B cell (primary cell): ENCODE measurements at regions not wholly inside any gene's neighbourhood (a gene's known extent, or its start where the extent isn't known, plus 50 kb on each side); places are given as distances from the start of the nearest gene placed in this dataset.

Source experiments
- ATAC-seq: fragments of 200-7000 bp; cut with Tn5 transposase; one replicate; pipeline ENCODE4 v1.10.0; 2021; ENCODE audit warnings: low read depth, mild to moderate bottlenecking, moderate number of reproducible peaks, moderate library complexity
- CTCF ChIA-PET: fragments of 350-600 bp; sonication (Branson Sonifier 250); formaldehyde crosslinking; loops from one replicate; lab custom pipeline; 2021; ENCODE audit warnings: antibody characterized with exemption, inconsistent platforms; lab: Charles Lee
- POLR2A ChIA-PET: fragments of 350-600 bp; sonication (Branson Sonifier 250); formaldehyde crosslinking; loops from one replicate; lab custom pipeline; 2021; ENCODE audit warnings: antibody characterized with exemption; lab: Charles Lee
- DNase-seq: peaks from one replicate; pipeline ENCODE4 v3.0.0; 2013
- H2AFZ ChIP-seq: 2 replicates; pipeline ENCODE4 v1.6.1; 2012; ENCODE audit warnings: mild to moderate bottlenecking, low read depth, low read length; ENCODE audit not compliant: insufficient read depth, poor library complexity, severe bottlenecking
- H3K27ac ChIP-seq, 2 donors: 1 replicate in 1 of 2; 2 replicates in 1 of 2; pipeline ENCODE4 v1.5.1; 2012 to 2013; ENCODE audit warnings: low read length in 2 of 2, mild to moderate bottlenecking in 2 of 2, moderate library complexity in 1 of 2
- H3K27me3 ChIP-seq, 4 experiments: fragments of 200-600 bp in 1 of 4; sonication (generic) in 1 of 4; replicated peaks in 1 of 4; 1 replicate in 2 of 4; 2 replicates in 2 of 4; pipeline versions ENCODE4 v1.6.1 to v1.7.0; 2013 to 2016; ENCODE audit warnings: low read length in 3 of 4, mild to moderate bottlenecking in 2 of 4, mixed read lengths in 1 of 4, moderate library complexity in 1 of 4; ENCODE audit not compliant: insufficient read depth in 4 of 4, control insufficient read depth in 3 of 4; ENCODE audit errors: control extremely low read depth in 1 of 4
- H3K36me3 ChIP-seq, 2 experiments: replicated peaks in 1 of 2; 1 replicate in 1 of 2; 2 replicates in 1 of 2; pipeline versions ENCODE4 v1.6.1 to v1.7.1; 2013; ENCODE audit warnings: low read length in 1 of 2; ENCODE audit not compliant: insufficient read depth in 2 of 2, control insufficient read depth in 1 of 2; ENCODE audit errors: control extremely low read depth in 1 of 2, extremely low read depth in 1 of 2
- H3K4me1 ChIP-seq, 2 donors: fragments of 200-600 bp in 1 of 2; sonication (generic) in 1 of 2; 1 replicate in 1 of 2; 2 replicates in 1 of 2; pipeline versions ENCODE4 v1.5.1 to v1.6.1; 2013 to 2017; ENCODE audit warnings: low read length in 2 of 2; ENCODE audit not compliant: control insufficient read depth in 2 of 2, insufficient read depth in 2 of 2
- H3K4me2 ChIP-seq: replicated peaks from 2 replicates; pipeline ENCODE3; 2012; ENCODE audit warnings: mild to moderate bottlenecking, low read depth, low read length; ENCODE audit not compliant: poor library complexity, severe bottlenecking
- H3K4me3 ChIP-seq, 5 experiments: fragments of 200-600 bp in 1 of 5; sonication (generic) in 1 of 5; 1 replicate in 3 of 5; 2 replicates in 2 of 5; pipeline versions ENCODE4 v1.5.1 to v1.7.0; 2011 to 2016; ENCODE audit warnings: low read length in 4 of 5, mild to moderate bottlenecking in 4 of 5, low read depth in 2 of 5, control low read depth in 1 of 5, moderate library complexity in 1 of 5; ENCODE audit not compliant: insufficient read depth in 1 of 5; ENCODE audit errors: control extremely low read depth in 1 of 5, extremely low read depth in 1 of 5
- H3K79me2 ChIP-seq: fragments of 200-600 bp; sonication (generic); one replicate; pipeline ENCODE4 v1.6.0; 2016; ENCODE audit warnings: low read length; ENCODE audit not compliant: control insufficient read depth, insufficient read depth
- H3K9ac ChIP-seq: fragments of 200-600 bp; sonication (generic); 2 replicates; pipeline ENCODE4 v1.6.1; 2017; ENCODE audit warnings: mild to moderate bottlenecking, low read length, moderate library complexity
- H3K9me3 ChIP-seq, 3 donors: one replicate each; pipeline versions ENCODE4 v1.6.1 to v1.7.1; 2013; ENCODE audit warnings: low read length in 2 of 3; ENCODE audit not compliant: control insufficient read depth in 2 of 3, insufficient read depth in 1 of 3; ENCODE audit errors: control extremely low read depth in 1 of 3
- H4K20me1 ChIP-seq: 2 replicates; pipeline ENCODE4 v1.6.0; 2012; ENCODE audit warnings: mild to moderate bottlenecking, low read length; ENCODE audit not compliant: insufficient read depth, control insufficient read depth, poor library complexity, severe bottlenecking
- H3K27ac Mint-ChIP-seq: one replicate; pipeline ENCODE4 v1.8.0; 2021; ENCODE audit warnings: mixed read lengths
- H3K27me3 Mint-ChIP-seq: one replicate; pipeline ENCODE4 v1.8.0; 2021; ENCODE audit warnings: mixed read lengths
- H3K4me1 Mint-ChIP-seq: one replicate; pipeline ENCODE4 v1.8.0; 2021; ENCODE audit warnings: mixed read lengths
- H3K4me3 Mint-ChIP-seq: one replicate; pipeline ENCODE4 v1.8.0; 2021; ENCODE audit warnings: mixed read lengths
- H3K9me3 Mint-ChIP-seq: one replicate; pipeline ENCODE4 v1.8.0; 2022; ENCODE audit warnings: mixed read lengths; ENCODE audit not compliant: insufficient read depth
- CTCF ChIP-seq: fragments of 200-600 bp; IDR thresholded peaks from one replicate; pipeline ENCODE4 v1.8.0; 2022; ENCODE audit warnings: antibody characterized with exemption, mild to moderate bottlenecking
- EZH2 ChIP-seq: IDR thresholded peaks from 2 replicates; pipeline ENCODE4 v1.6.1; 2012; ENCODE audit warnings: borderline replicate concordance, low read depth, mild to moderate bottlenecking, moderate library complexity, low read length; ENCODE audit not compliant: insufficient read depth, poor library complexity, severe bottlenecking
- WGBS: methylation state at CpG from one replicate; pipeline ENCODE4 v1.1.5; 2013; ENCODE audit warnings: missing lambda C conversion rate; ENCODE audit not compliant: insufficient coverage; 5-methylcytosine and 5-hydroxymethylcytosine counted together
- intact Hi-C: fragments of 100-400 bp; cut with micrococcal nuclease; formaldehyde crosslinking; loops from one replicate; pipeline ENCODE4 v1.10.0; 2022

DNA sequence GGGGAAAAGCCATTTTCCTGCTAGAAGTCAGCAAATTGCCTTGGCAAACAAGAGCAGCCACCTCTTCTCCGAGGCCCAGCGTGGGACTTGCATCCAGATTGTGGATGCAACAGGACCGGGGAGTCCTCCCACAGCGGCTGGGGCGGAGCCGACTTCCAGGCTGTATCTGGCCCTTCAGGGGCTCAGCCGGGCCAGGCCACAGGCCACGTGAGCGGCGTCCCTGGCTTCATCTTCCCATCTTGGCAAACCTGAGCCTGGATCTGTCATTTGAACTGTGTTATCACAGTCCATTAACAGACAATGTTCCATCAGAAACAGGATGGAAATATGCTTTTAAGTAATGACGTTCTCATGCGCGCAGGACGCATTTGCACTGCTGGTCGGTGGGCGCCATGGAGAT lies 483.5 kb upstream of the SALL3 start:
- Histone ChIP-seq H3K27me3 (no peaks in the 10 kb centered on the region), H3K9ac (no peak overlapping the region), H3K4me1 (no peaks in the 10 kb centered on the region), H3K9me3 (peaks cover 0 to 63% (median 0%) of the 10 kb centered on the region in 3 donors), H3K27ac (no peak overlapping the region), H2AFZ (no peak overlapping the region), H3K36me3 (no peaks in the 10 kb centered on the region), H4K20me1 (no peaks in the 10 kb centered on the region), H3K4me3 (no peak overlapping the region), H3K4me2 (no peak overlapping the region), H3K79me2 (no peaks in the 10 kb centered on the region)
- TF ChIP-seq EZH2 = no peak
- no peak for TF ChIP-seq CTCF
- POLR2A ChIA-PET = no interaction called here
- H3K27me3 Mint-ChIP-seq = no peaks in the 10 kb centered on the region
- 96% methylated on average over 14 of the region's 16 CpGs for WGBS
- CTCF ChIA-PET = no interaction called here
- DNase-seq (no peak), ATAC-seq (no peak)
- no peaks in the 10 kb centered on the region for H3K4me1 Mint-ChIP-seq
- intact Hi-C loops = no loop called here
- no peak overlapping the region for H3K27ac Mint-ChIP-seq
- no peak overlapping the region for H3K4me3 Mint-ChIP-seq
- peaks cover 2% of the 10 kb centered on the region for H3K9me3 Mint-ChIP-seq

DNA sequence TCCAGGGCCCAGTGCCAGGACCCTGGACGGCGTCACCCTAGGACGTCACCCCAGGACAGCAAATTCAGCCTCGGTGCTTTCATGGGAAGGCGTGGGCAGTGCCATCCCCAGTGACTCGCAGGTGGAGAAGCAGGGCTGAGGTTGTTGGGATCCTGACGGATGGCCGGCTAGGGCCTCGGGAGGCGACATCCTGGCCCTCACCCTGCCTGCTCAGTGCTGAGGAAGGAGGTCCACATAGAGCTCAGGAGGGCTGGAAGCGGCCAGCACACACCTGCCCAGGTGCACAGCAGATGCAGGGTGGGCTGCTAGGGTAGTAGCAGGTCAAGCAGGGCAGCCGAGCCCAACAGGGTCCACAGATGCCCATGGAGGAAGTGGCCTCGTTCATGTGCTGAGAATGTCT lies 482.0 kb upstream of the SALL3 start:
- Histone ChIP-seq H2AFZ (no peak overlapping the region), H3K36me3 (no peaks in the 10 kb centered on the region), H3K4me3 (no peak overlapping the region), H3K27ac (no peak overlapping the region), H3K9ac (no peak overlapping the region), H3K4me1 (no peaks in the 10 kb centered on the region), H3K4me2 (no peak overlapping the region), H4K20me1 (no peaks in the 10 kb centered on the region), H3K79me2 (no peaks in the 10 kb centered on the region), H3K27me3 (no peaks in the 10 kb centered on the region), H3K9me3 (peaks cover 0 to 64% (median 4%) of the 10 kb centered on the region in 3 donors)
- DNase-seq (no peak), ATAC-seq (no peak)
- intact Hi-C loops = no loop called here
- H3K4me3 Mint-ChIP-seq = no peak overlapping the region
- no peaks in the 10 kb centered on the region for H3K27me3 Mint-ChIP-seq
- ChIA-PET CTCF (no interaction called here), POLR2A (no interaction called here)
- H3K4me1 Mint-ChIP-seq = no peaks in the 10 kb centered on the region
- TF ChIP-seq EZH2 = no peak
- no peak for TF ChIP-seq CTCF
- 89% methylated on average over 13 of the region's 13 CpGs for WGBS
- no peaks in the 10 kb centered on the region for H3K9me3 Mint-ChIP-seq
- H3K27ac Mint-ChIP-seq = no peak overlapping the region
